HEK293T (cell line): ENCODE measurements at regions not wholly inside any gene's neighbourhood (a gene's known extent, or its start where the extent isn't known, plus 50 kb on each side); places are given as distances from the start of the nearest gene placed in this dataset.

ENCODE experiments used
- ARNT ChIP-seq: fragments of 450-650 bp; IDR thresholded peaks from 2 replicates; pipeline ENCODE4 v1.6.1; 2017; ENCODE audit warnings: mild to moderate bottlenecking
- CTBP1 ChIP-seq: fragments of 450-650 bp; IDR thresholded peaks from 2 replicates; pipeline ENCODE4 v1.6.1; 2016; ENCODE audit warnings: borderline replicate concordance
- ELF4 ChIP-seq: fragments of 450-650 bp; IDR thresholded peaks from 2 replicates; pipeline ENCODE4 v1.6.1; 2017; ENCODE audit warnings: antibody characterized with exemption
- FOXA1 ChIP-seq: fragments of 450-650 bp; IDR thresholded peaks from 2 replicates; pipeline ENCODE4 v1.6.1; 2016; ENCODE audit warnings: mild to moderate bottlenecking
- FOXK2 ChIP-seq: fragments of 450-650 bp; IDR thresholded peaks from 2 replicates; pipeline ENCODE4 v1.6.1; 2016; ENCODE audit warnings: mild to moderate bottlenecking
- FOXM1 ChIP-seq: fragments of 450-650 bp; IDR thresholded peaks from 2 replicates; pipeline ENCODE4 v1.6.1; 2017; ENCODE audit warnings: mild to moderate bottlenecking, borderline replicate concordance
- HDGF ChIP-seq: fragments of 450-650 bp; IDR thresholded peaks from 2 replicates; pipeline ENCODE4 v1.6.1; 2017; ENCODE audit warnings: antibody characterized with exemption, borderline replicate concordance
- L3MBTL2 ChIP-seq: fragments of 450-650 bp; conservative IDR thresholded peaks from 2 replicates; pipeline ENCODE4 v1.6.1; 2016; ENCODE audit warnings: mild to moderate bottlenecking
- LEF1 ChIP-seq: fragments of 450-650 bp; IDR thresholded peaks from 2 replicates; pipeline ENCODE4 v1.6.1; 2017; ENCODE audit warnings: mild to moderate bottlenecking, borderline replicate concordance
- NFRKB ChIP-seq: fragments of 450-650 bp; IDR thresholded peaks from 2 replicates; pipeline ENCODE4 v1.6.1; 2016; ENCODE audit warnings: mild to moderate bottlenecking, moderate library complexity
- PKNOX1 ChIP-seq: fragments of 450-650 bp; IDR thresholded peaks from 2 replicates; pipeline ENCODE4 v1.6.1; 2016
- SP1 ChIP-seq: fragments of 450-650 bp; IDR thresholded peaks from 2 replicates; pipeline ENCODE4 v1.6.1; 2017
- SUZ12 ChIP-seq: fragments of 450-650 bp; IDR thresholded peaks from 2 replicates; pipeline ENCODE4 v1.6.1; 2016; ENCODE audit warnings: mild to moderate bottlenecking

GRCh38 chr2:239747771-239748170 is 277.4 kb downstream of the NDUFA10 start:
- TF ChIP-seq L3MBTL2 (no peak), FOXM1 (no peak), LEF1 (no peak), SP1 (no peak), HDGF (no peak), CTBP1 (no peak), PKNOX1 (no peak), FOXA1 (no peak), ELF4 (no peak), SUZ12 (no peak), ARNT (no peak), NFRKB (no peak), FOXK2 (no peak)
